HG02884 (cell line): ENCODE measurements at regions not wholly inside any gene's neighbourhood (a gene's known extent, or its start where the extent isn't known, plus 50 kb on each side); places are given as distances from the start of the nearest gene placed in this dataset.

Experiments
- ATAC-seq: cut with Tn5 transposase; IDR thresholded peaks from one replicate; pipeline ENCODE4 v1.9.1; 2021; ENCODE audit warnings: mild to moderate bottlenecking, moderate library complexity; ENCODE audit not compliant: unreplicated experiment

- no peak for ATAC-seq
Observed at GRCh38 chr2:78011251-78011650, 489.1 kb upstream of the LRRTM4 start.

- no peak for ATAC-seq
Observed at GRCh38 chr2:78020491-78020890, 498.3 kb upstream of the LRRTM4 start.

GRCh38 chr2:78023356-78023755 is 501.2 kb upstream of the LRRTM4 start:
- ATAC-seq: no peak

- no peak for ATAC-seq
Observed at GRCh38 chr2:78024996-78025395, 502.8 kb upstream of the LRRTM4 start.

- no peak for ATAC-seq
Observed at GRCh38 chr2:78029392-78029995, 507.3 kb upstream of the LRRTM4 start.

- ATAC-seq: no peak
Observed at GRCh38 chr2:78034706-78035105, 512.5 kb upstream of the LRRTM4 start.

GRCh38 chr2:78035804-78036203 is 513.6 kb upstream of the LRRTM4 start:
- no peak for ATAC-seq

GRCh38 chr2:78051480-78051879 is 529.3 kb upstream of the LRRTM4 start:
- no peak for ATAC-seq

GRCh38 chr2:78056976-78057375 is 534.8 kb upstream of the LRRTM4 start:
- ATAC-seq: no peak

GRCh38 chr2:78061301-78061700 is 539.1 kb upstream of the LRRTM4 start:
- no peak for ATAC-seq

- no peak for ATAC-seq
Observed at GRCh38 chr2:78061732-78062131, 539.6 kb upstream of the LRRTM4 start.

- ATAC-seq: no peak
Observed at GRCh38 chr2:78063246-78064020, 541.3 kb upstream of the LRRTM4 start.

- ATAC-seq: no peak
Observed at GRCh38 chr2:78065366-78065765, 543.2 kb upstream of the LRRTM4 start.

GRCh38 chr2:78068808-78069207 is 546.6 kb upstream of the LRRTM4 start:
- no peak for ATAC-seq

- no peak for ATAC-seq
Observed at GRCh38 chr2:78070693-78071092, 548.5 kb upstream of the LRRTM4 start.

GRCh38 chr2:78077633-78078032 is 555.5 kb upstream of the LRRTM4 start:
- no peak for ATAC-seq

GRCh38 chr2:78082555-78082954 is 560.4 kb upstream of the LRRTM4 start:
- no peak for ATAC-seq

- no peak for ATAC-seq
Observed at GRCh38 chr2:78093436-78093835, 571.3 kb upstream of the LRRTM4 start.

- ATAC-seq: no peak
Observed at GRCh38 chr2:78109272-78109671, 587.1 kb upstream of the LRRTM4 start.

- ATAC-seq: no peak
Observed at GRCh38 chr2:78115291-78115690, 593.1 kb upstream of the LRRTM4 start.

GRCh38 chr2:78118037-78118436 is 595.9 kb upstream of the LRRTM4 start:
- ATAC-seq: no peak

GRCh38 chr2:78120275-78120674 is 598.1 kb upstream of the LRRTM4 start:
- ATAC-seq: no peak

- no peak for ATAC-seq
Observed at GRCh38 chr2:78125042-78125441, 602.9 kb upstream of the LRRTM4 start.
